K562 (cell line): ENCODE measurements at regions not wholly inside any gene's neighbourhood (a gene's known extent, or its start where the extent isn't known, plus 50 kb on each side); places are given as distances from the start of the nearest gene placed in this dataset.

Experiments used
- BHLHE40 ChIP-seq: IDR thresholded peaks from 2 replicates; pipeline ENCODE4 v1.6.1; 2011; ENCODE audit warnings: low read length, improper control_type of control experiment
- C11orf30 ChIP-seq: fragments of 450-650 bp; IDR thresholded peaks from 2 replicates; pipeline ENCODE4 v1.6.1; 2016; ENCODE audit warnings: low read depth, mild to moderate bottlenecking
- CBX1 ChIP-seq: sonication (generic); IDR thresholded peaks from 2 replicates; pipeline ENCODE4 v1.6.1; 2016; ENCODE audit warnings: antibody characterized with exemption, low read depth, mild to moderate bottlenecking
- DDX20 ChIP-seq: fragments of 450-650 bp; IDR thresholded peaks from 2 replicates; pipeline ENCODE4 v1.6.1; 2016; ENCODE audit warnings: missing genetic modification characterization, low read depth, mild to moderate bottlenecking, missing compliant biosample characterization, moderate library complexity
- FOXA3 ChIP-seq, 2 experiments: fragments of 450-650 bp in 1 of 2; sonication (generic) in 1 of 2; formaldehyde crosslinking; IDR thresholded peaks in 1 of 2; conservative IDR thresholded peaks in 1 of 2; 2 replicates each; pipeline versions ENCODE4 v1.4.0 to v1.8.0; 2020 to 2022; ENCODE audit warnings: mild to moderate bottlenecking in 2 of 2, missing genetic modification reagents in 1 of 2
- FOXJ3 ChIP-seq: sonication (generic); formaldehyde crosslinking; IDR thresholded peaks from 2 replicates; pipeline ENCODE4 v1.4.0; 2020; ENCODE audit warnings: mild to moderate bottlenecking, missing genetic modification reagents
- FOXK2 ChIP-seq, 2 experiments: fragments of 450-650 bp; IDR thresholded peaks in 1 of 2; conservative IDR thresholded peaks in 1 of 2; 2 replicates each; pipeline ENCODE4 v1.6.1; 2016; ENCODE audit warnings: low read depth in 2 of 2, mild to moderate bottlenecking in 1 of 2
- HDAC3 ChIP-seq: fragments of 450-650 bp; IDR thresholded peaks from 2 replicates; pipeline ENCODE4 v1.6.1; 2018; ENCODE audit warnings: borderline replicate concordance, mild to moderate bottlenecking, moderate library complexity; ENCODE audit not compliant: partially characterized antibody
- HLTF ChIP-seq: fragments of 450-650 bp; IDR thresholded peaks from 2 replicates; pipeline ENCODE4 v1.6.1; 2016
- ILK ChIP-seq: fragments of 450-650 bp; IDR thresholded peaks from 2 replicates; pipeline ENCODE4 v1.6.1; 2016; ENCODE audit warnings: missing genetic modification characterization, low read depth, mild to moderate bottlenecking, missing compliant biosample characterization, moderate library complexity, borderline replicate concordance
- MAZ ChIP-seq, 2 experiments: fragments of 450-650 bp in 1 of 2; sonication (generic) in 1 of 2; formaldehyde crosslinking; IDR thresholded peaks in 1 of 2; conservative IDR thresholded peaks in 1 of 2; 2 replicates each; pipeline versions ENCODE4 v1.4.0 to v1.5.0; 2020; ENCODE audit warnings: mild to moderate bottlenecking in 1 of 2, missing genetic modification reagents in 1 of 2
- MEIS2 ChIP-seq: fragments of 450-650 bp; IDR thresholded peaks from 2 replicates; pipeline ENCODE4 v1.6.1; 2014; ENCODE audit warnings: mild to moderate bottlenecking; ENCODE audit not compliant: partially characterized antibody
- MTA1 ChIP-seq: fragments of 450-650 bp; IDR thresholded peaks from 2 replicates; pipeline ENCODE4 v1.6.1; 2017; ENCODE audit warnings: borderline replicate concordance
- NCOA2 ChIP-seq, 2 experiments: fragments of 450-650 bp; IDR thresholded peaks; 2 replicates each; pipeline ENCODE4 v1.6.1; 2018; ENCODE audit warnings: mild to moderate bottlenecking in 2 of 2, moderate library complexity in 1 of 2; ENCODE audit not compliant: partially characterized antibody in 2 of 2
- NFE2 ChIP-seq: IDR thresholded peaks from 2 replicates; pipeline ENCODE4 v1.6.1; 2014; ENCODE audit warnings: antibody characterized with exemption, low read depth
- NFIC ChIP-seq: fragments of 450-650 bp; IDR thresholded peaks from 2 replicates; pipeline ENCODE4 v1.6.1; 2017; ENCODE audit warnings: mild to moderate bottlenecking, inconsistent platforms
- PTBP1 ChIP-seq: fragments of 200-400 bp; formaldehyde crosslinking; IDR thresholded peaks from 2 replicates; pipeline ENCODE4 v1.6.1; 2017; ENCODE audit warnings: low read depth, low read length
- SAFB2 ChIP-seq: fragments of 200-400 bp; formaldehyde crosslinking; IDR thresholded peaks from 2 replicates; pipeline ENCODE4 v1.6.1; 2018; ENCODE audit warnings: borderline replicate concordance, low read length, low read depth, moderate library complexity; ENCODE audit not compliant: severe bottlenecking
- SRSF3 ChIP-seq: fragments of 200-400 bp; formaldehyde crosslinking; IDR thresholded peaks from 2 replicates; pipeline ENCODE4 v1.6.1; 2016; ENCODE audit warnings: mild to moderate bottlenecking, low read length, moderate library complexity; ENCODE audit not compliant: insufficient read depth
- TCF7 ChIP-seq: sonication (generic); IDR thresholded peaks from 2 replicates; pipeline ENCODE4 v1.6.1; 2016; ENCODE audit warnings: antibody characterized with exemption, borderline replicate concordance
- TGIF2 ChIP-seq: sonication (generic); formaldehyde crosslinking; IDR thresholded peaks from 2 replicates; pipeline ENCODE4 v1.8.1; 2022; ENCODE audit warnings: mild to moderate bottlenecking, missing genetic modification reagents, moderate library complexity
- U2AF2 ChIP-seq: fragments of 200-400 bp; formaldehyde crosslinking; optimal IDR thresholded peaks from 2 replicates; pipeline ENCODE3; 2017; ENCODE audit warnings: low read depth, mild to moderate bottlenecking, low read length
- ZC3H8 ChIP-seq: fragments of 450-650 bp; IDR thresholded peaks from 2 replicates; pipeline ENCODE4 v1.6.1; 2017
- ZFP36 ChIP-seq: fragments of 150-350 bp; IDR thresholded peaks from 2 replicates; pipeline ENCODE4 v1.6.1; 2018; ENCODE audit warnings: low read length, low read depth; ENCODE audit not compliant: partially characterized antibody
- ZNF140 ChIP-seq: fragments of 250-450 bp; sonication (Bioruptor Pico); IDR thresholded peaks from 2 replicates; pipeline ENCODE4 v1.8.0; 2021; ENCODE audit warnings: moderate library complexity, mild to moderate bottlenecking, inconsistent platforms
- ZNF347 ChIP-seq: fragments of 450-650 bp; formaldehyde crosslinking; IDR thresholded peaks from 2 replicates; pipeline ENCODE4 v1.4.0; 2020; ENCODE audit warnings: low read depth, mild to moderate bottlenecking, moderate library complexity
- ZNF707 ChIP-seq: fragments of 250-450 bp; sonication (Bioruptor Pico); conservative IDR thresholded peaks from 2 replicates; pipeline ENCODE4 v1.8.0; 2022; ENCODE audit warnings: inconsistent platforms, mild to moderate bottlenecking, moderate library complexity
- ZNF75A ChIP-seq: fragments of 450-650 bp; formaldehyde crosslinking; IDR thresholded peaks from 2 replicates; pipeline ENCODE4 v1.4.0; 2020; ENCODE audit warnings: mild to moderate bottlenecking
- TF ChIP-seq, protein P1 (sequence below): conservative IDR thresholded peaks from 2 replicates; pipeline ENCODE4 v1.6.1; 2011; ENCODE audit warnings: low read depth, mild to moderate bottlenecking, low read length; ENCODE audit not compliant: control insufficient read depth
- TF ChIP-seq, protein P2 (sequence below): fragments of 450-650 bp; formaldehyde crosslinking; IDR thresholded peaks from 2 replicates; pipeline ENCODE4 v1.4.0; 2022; ENCODE audit warnings: missing genetic modification characterization

DNA sequence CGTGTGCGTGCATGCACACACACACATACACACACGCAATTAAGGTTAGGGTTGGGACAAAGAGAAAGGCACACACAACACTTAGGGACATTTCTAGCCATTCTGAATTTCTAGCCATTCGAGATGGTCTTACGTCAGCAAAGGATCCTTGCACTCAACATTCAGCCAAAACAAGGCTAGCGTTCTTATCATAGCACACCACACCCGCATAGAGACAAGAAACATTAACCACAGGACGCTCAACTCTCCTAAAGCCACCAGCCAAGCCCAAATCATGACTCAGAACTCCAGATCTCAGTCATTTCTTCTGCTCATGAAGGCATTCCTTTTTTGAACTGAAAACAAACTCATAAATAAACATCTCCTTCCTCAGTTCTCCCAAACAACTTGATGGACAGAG is 106.8 kb downstream of the LMO4 start (continued):
- TF ChIP-seq FOXK2 (conservative IDR thresholded peaks at IDR 0.05 in 1 of 2, IDR thresholded peaks at IDR 0.05 in 1 of 2; ENCODE audit: low read depth in 2 of 2) = peak; percentile 36 to 87
- TF ChIP-seq, protein P1, sequence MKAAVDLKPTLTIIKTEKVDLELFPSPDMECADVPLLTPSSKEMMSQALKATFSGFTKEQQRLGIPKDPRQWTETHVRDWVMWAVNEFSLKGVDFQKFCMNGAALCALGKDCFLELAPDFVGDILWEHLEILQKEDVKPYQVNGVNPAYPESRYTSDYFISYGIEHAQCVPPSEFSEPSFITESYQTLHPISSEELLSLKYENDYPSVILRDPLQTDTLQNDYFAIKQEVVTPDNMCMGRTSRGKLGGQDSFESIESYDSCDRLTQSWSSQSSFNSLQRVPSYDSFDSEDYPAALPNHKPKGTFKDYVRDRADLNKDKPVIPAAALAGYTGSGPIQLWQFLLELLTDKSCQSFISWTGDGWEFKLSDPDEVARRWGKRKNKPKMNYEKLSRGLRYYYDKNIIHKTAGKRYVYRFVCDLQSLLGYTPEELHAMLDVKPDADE = no peak
- TF ChIP-seq NFE2 = peak; percentile 82
- no peak for TF ChIP-seq ZNF140 (CRISPR knock-in tag)
- peak; percentile 37; the same call in 1 of the 2 replicates for TF ChIP-seq BHLHE40
- no peak for TF ChIP-seq ZFP36
- no peak for TF ChIP-seq TCF7
- TF ChIP-seq SRSF3 = no peak
- no peak for TF ChIP-seq FOXA3 (CRISPR knock-in tag; conservative IDR thresholded peaks at IDR 0.05 in 1 of 2, IDR thresholded peaks at IDR 0.05 in 1 of 2)
- no peak for TF ChIP-seq DDX20 (tag)
- no peak for TF ChIP-seq TGIF2 (CRISPR knock-in tag)
- TF ChIP-seq NFIC = peak; percentile 68
- no peak for TF ChIP-seq CBX1
- no peak for TF ChIP-seq ILK (tag)
- peak; percentile 55 for TF ChIP-seq MEIS2
- TF ChIP-seq ZNF75A (CRISPR knock-in tag) = no peak
- no peak for TF ChIP-seq PTBP1
- peak in 1 of 2 experiments; percentile 35; a peak in 2 of 4 replicates for TF ChIP-seq MAZ (CRISPR knock-in tag; conservative IDR thresholded peaks at IDR 0.05 in 1 of 2, IDR thresholded peaks at IDR 0.05 in 1 of 2)
- TF ChIP-seq, protein P2, sequence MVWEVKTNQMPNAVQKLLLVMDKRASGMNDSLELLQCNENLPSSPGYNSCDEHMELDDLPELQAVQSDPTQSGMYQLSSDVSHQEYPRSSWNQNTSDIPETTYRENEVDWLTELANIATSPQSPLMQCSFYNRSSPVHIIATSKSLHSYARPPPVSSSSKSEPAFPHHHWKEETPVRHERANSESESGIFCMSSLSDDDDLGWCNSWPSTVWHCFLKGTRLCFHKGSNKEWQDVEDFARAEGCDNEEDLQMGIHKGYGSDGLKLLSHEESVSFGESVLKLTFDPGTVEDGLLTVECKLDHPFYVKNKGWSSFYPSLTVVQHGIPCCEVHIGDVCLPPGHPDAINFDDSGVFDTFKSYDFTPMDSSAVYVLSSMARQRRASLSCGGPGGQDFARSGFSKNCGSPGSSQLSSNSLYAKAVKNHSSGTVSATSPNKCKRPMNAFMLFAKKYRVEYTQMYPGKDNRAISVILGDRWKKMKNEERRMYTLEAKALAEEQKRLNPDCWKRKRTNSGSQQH = peak; percentile 56; the same call in 1 of the 2 replicates
- TF ChIP-seq NCOA2 (IDR thresholded peaks at IDR 0.05; ENCODE audit: partially characterized antibody in 2 of 2) = no peak
- no peak for TF ChIP-seq HLTF
- peak; percentile 73 for TF ChIP-seq HDAC3
- TF ChIP-seq ZNF707 = no peak
- TF ChIP-seq U2AF2 = no peak
- TF ChIP-seq ZC3H8 = no peak
- no peak for TF ChIP-seq FOXJ3 (CRISPR knock-in tag)
- no peak for TF ChIP-seq SAFB2
- no peak for TF ChIP-seq ZNF347 (CRISPR knock-in tag)
- TF ChIP-seq MTA1 = no peak
- TF ChIP-seq C11orf30 = peak; percentile 69
